Heart left ventricle (tissue), 13 donors: ENCODE measurements at regions not wholly inside any gene's neighbourhood (a gene's known extent, or its start where the extent isn't known, plus 50 kb on each side); places are given as distances from the start of the nearest gene placed in this dataset.

ENCODE experiments used
- CTCF ChIP-seq, 12 donors: fragments of 200-600 bp; sonication (generic) in 4 of 12; IDR thresholded peaks; one replicate each; pipeline versions ENCODE4 v1.5.0 to v1.8.0; 2018 to 2022; ENCODE audit warnings: antibody characterized with exemption in 12 of 12, mild to moderate bottlenecking in 5 of 12
- POLR2A ChIP-seq, 2 donors: fragments of 450-650 bp; IDR thresholded peaks; one replicate each; pipeline ENCODE4 v1.6.1; 2017; ENCODE audit warnings: antibody characterized with exemption in 2 of 2, mild to moderate bottlenecking in 2 of 2, moderate library complexity in 2 of 2
- donor health status: ischemic (EF 13 %, LVEDD 7.1; RV severe dilation, severe dysfunction).
- donor health status: DM: no; HTN: yes; CAD: no.
- donor health status: DM: no; HTN: no; CAD: no.
- donor health status: ischemic (EF 25% LVEDD 6.9; RV normal size, moderate dysfunction).
- donor health status: ischemic (EF 25% LVEDD 5.7; RV mildly dilated, moderate dysfunction).
- donor health status: ischemic (EF 35%, LVEDD 5.7; RV mildly dilated, moderate dysfunction).
- donor health status: nonischemic (EF 11% LVEDD 7.7; RV severe dilation, severe dysfunction).
- donor health status: DM: yes; HTN: yes; CAD: no.
- donor health status: PGD.
- donor health status: ischemic (EF 29% LVEDD 5.4; RV normal size, mild dysfunction).
- donor health status: nonischemic (EF 23%, LVEDD 6.1; RV moderate dilation, normal function).

- no peak for TF ChIP-seq CTCF (IDR thresholded peaks at IDR 0.05)
- no peak for TF ChIP-seq POLR2A (IDR thresholded peaks at IDR 0.05)
Measured at GRCh38 chr10:30788307-30788706, 158.8 kb upstream of the LYZL2 start.
